Peyer's patch (tissue), 4 donors: ENCODE measurements at regions not wholly inside any gene's neighbourhood (a gene's known extent, or its start where the extent isn't known, plus 50 kb on each side); places are given as distances from the start of the nearest gene placed in this dataset.

Experiments
- POLR2A ChIP-seq, 2 donors: fragments of 450-650 bp; IDR thresholded peaks; one replicate each; pipeline ENCODE4 v1.5.1; 2017; ENCODE audit warnings: antibody characterized with exemption in 2 of 2, mild to moderate bottlenecking in 2 of 2, moderate library complexity in 2 of 2
- TF ChIP-seq, protein P1 (sequence below), 6 experiments: fragments of 450-650 bp in 4 of 6; fragments of 200-600 bp in 2 of 6; sonication (generic) in 1 of 6; IDR thresholded peaks; one replicate each; pipeline ENCODE4 v1.5.1; 2017 to 2019; ENCODE audit warnings: antibody characterized with exemption in 6 of 6, mild to moderate bottlenecking in 3 of 6, moderate library complexity in 1 of 6

DNA sequence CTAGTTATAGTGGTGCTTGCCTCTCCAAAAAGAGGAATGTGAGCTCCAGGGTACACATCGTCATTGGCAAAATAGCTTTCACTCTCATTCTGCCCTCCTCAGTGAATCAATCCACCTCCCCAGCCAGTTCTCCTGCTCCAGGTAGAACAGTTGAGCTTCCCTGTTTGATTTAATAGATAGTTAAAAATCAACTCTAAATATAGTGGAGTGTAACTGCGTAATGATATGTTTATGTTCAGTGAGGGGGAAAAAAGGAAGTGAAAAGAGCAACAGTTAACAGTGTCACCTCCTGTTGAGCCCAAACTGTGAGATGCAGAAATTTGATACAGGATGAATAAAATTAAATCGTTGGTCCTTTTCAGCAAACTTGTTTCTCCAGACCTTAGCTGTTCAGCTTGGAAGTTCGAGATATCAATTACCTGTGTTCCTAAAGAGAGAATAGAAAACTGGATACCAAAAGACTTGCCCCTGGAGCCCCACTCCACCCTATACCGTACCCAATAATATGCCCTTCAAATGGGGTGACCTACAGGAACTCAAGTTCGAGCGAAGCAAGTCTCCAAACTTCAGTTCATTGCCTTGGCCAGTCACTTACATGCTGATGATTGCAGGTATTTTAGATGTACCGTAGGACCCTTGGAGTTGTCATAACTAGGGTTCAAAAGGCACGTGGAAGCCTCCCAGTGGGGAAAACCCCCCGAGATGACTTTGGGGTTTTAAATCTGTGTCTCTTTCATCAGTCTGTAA, 708.4 kb downstream of the RNF144A start:
- TF ChIP-seq, protein P1, sequence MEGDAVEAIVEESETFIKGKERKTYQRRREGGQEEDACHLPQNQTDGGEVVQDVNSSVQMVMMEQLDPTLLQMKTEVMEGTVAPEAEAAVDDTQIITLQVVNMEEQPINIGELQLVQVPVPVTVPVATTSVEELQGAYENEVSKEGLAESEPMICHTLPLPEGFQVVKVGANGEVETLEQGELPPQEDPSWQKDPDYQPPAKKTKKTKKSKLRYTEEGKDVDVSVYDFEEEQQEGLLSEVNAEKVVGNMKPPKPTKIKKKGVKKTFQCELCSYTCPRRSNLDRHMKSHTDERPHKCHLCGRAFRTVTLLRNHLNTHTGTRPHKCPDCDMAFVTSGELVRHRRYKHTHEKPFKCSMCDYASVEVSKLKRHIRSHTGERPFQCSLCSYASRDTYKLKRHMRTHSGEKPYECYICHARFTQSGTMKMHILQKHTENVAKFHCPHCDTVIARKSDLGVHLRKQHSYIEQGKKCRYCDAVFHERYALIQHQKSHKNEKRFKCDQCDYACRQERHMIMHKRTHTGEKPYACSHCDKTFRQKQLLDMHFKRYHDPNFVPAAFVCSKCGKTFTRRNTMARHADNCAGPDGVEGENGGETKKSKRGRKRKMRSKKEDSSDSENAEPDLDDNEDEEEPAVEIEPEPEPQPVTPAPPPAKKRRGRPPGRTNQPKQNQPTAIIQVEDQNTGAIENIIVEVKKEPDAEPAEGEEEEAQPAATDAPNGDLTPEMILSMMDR (IDR thresholded peaks at IDR 0.05) = no peak
- no peak for TF ChIP-seq POLR2A (IDR thresholded peaks at IDR 0.05)
